SIG-M5 treated with dmso at 0.1 percent for 504 hours (cell line): ENCODE measurements at regions not wholly inside any gene's neighbourhood (a gene's known extent, or its start where the extent isn't known, plus 50 kb on each side); places are given as distances from the start of the nearest gene placed in this dataset.

Source experiments
- DNase-seq: peaks from one replicate; lab custom pipeline; 2025; ENCODE audit not compliant: unreplicated experiment; lab: John Stamatoyannopoulos, UW

- DNase-seq: no peak
Observed at GRCh38 chr17:59451706-59452105, 113.7 kb upstream of the DHX40 start.

GRCh38 chr17:59454633-59455105 lies 110.7 kb upstream of the DHX40 start:
- DNase-seq: no peak

GRCh38 chr17:59456428-59456827 lies 109.0 kb upstream of the DHX40 start:
- peak; percentile 35 for DNase-seq

GRCh38 chr17:59456923-59457615 lies 108.3 kb upstream of the DHX40 start:
- DNase-seq: no peak

GRCh38 chr17:59462385-59462784 lies 103.0 kb upstream of the DHX40 start:
- DNase-seq: no peak

GRCh38 chr17:59464246-59464645 lies 101.2 kb upstream of the DHX40 start:
- DNase-seq: no peak

GRCh38 chr17:59465949-59466307 lies 99.5 kb upstream of the DHX40 start:
- DNase-seq: no peak

- no peak for DNase-seq
Observed at GRCh38 chr17:59466946-59467801, 98.2 kb upstream of the DHX40 start.

- no peak for DNase-seq
Observed at GRCh38 chr17:59469786-59470485, 95.5 kb upstream of the DHX40 start.

- DNase-seq: no peak
Observed at GRCh38 chr17:59470624-59471297, 94.6 kb upstream of the DHX40 start.

- no peak for DNase-seq
Observed at GRCh38 chr17:59476413-59476812, 89.0 kb upstream of the DHX40 start.

- DNase-seq: no peak
Observed at GRCh38 chr17:59479141-59479540, 86.3 kb upstream of the DHX40 start.

- DNase-seq: no peak
Observed at GRCh38 chr17:59483860-59484259, 81.5 kb upstream of the DHX40 start.

- no peak for DNase-seq
Observed at GRCh38 chr17:59485015-59485414, 80.4 kb upstream of the DHX40 start.

- DNase-seq: no peak
Observed at GRCh38 chr17:59485946-59486345, 79.5 kb upstream of the DHX40 start.

- DNase-seq: no peak
Observed at GRCh38 chr17:59487161-59487873, 78.1 kb upstream of the DHX40 start.

GRCh38 chr17:59488805-59489204 lies 76.6 kb upstream of the DHX40 start:
- DNase-seq: no peak

- no peak for DNase-seq
Observed at GRCh38 chr17:59490216-59490615, 75.2 kb upstream of the DHX40 start.

- DNase-seq: no peak
Observed at GRCh38 chr17:59491353-59492090, 73.9 kb upstream of the DHX40 start.

- no peak for DNase-seq
Observed at GRCh38 chr17:59492091-59492451, 73.3 kb upstream of the DHX40 start.
